ENCODE measurements at regions not wholly inside any gene's neighbourhood (a gene's known extent, or its start where the extent isn't known, plus 50 kb on each side); places are given as distances from the start of the nearest gene placed in this dataset.
A peak's percentile ranks its signal among the peaks of the same experiment; 100 is the strongest.
"Not testable (repeated sequence)": the region's sequence is repeated elsewhere in the genome, so short reads cannot be mapped to it uniquely, and the experiment has no call there.

GRCh38 chr14:105604531-105605463 is 78.4 kb downstream of the TMEM121 start:
- H3K4me1 Mint-ChIP-seq, POLR2A ChIA-PET, H3K27me3 Mint-ChIP-seq, H3K4me3 Mint-ChIP-seq, H3K9me3 Mint-ChIP-seq, H3K27ac Mint-ChIP-seq, H3K36me3 Mint-ChIP-seq, DNase-seq, ATAC-seq: not testable (repeated sequence)

GRCh38 chr14:105605464-105606304 is 79.3 kb downstream of the TMEM121 start:
- POLR2A ChIA-PET = no interaction called here
- Mint-ChIP-seq H3K4me3 (no peak overlapping the region), H3K9me3 (no peaks in the 10 kb centered on the region), H3K27me3 (peaks cover 0 to 2% (median 0%) of the 10 kb centered on the region in 5 donors), H3K36me3 (no peaks in the 10 kb centered on the region), H3K4me1 (peaks cover 0 to 2% (median 0%) of the 10 kb centered on the region in 4 donors), H3K27ac (peak overlapping the region in 1 of 10 donors; percentile 27)
- ATAC-seq (no peak), DNase-seq (peak in 1 of 10 donors; percentile 59)

GRCh38 chr14:105606305-105606975 is 80.1 kb downstream of the TMEM121 start:
- DNase-seq, H3K4me1 Mint-ChIP-seq, H3K27ac Mint-ChIP-seq, POLR2A ChIA-PET, H3K36me3 Mint-ChIP-seq, H3K4me3 Mint-ChIP-seq, H3K27me3 Mint-ChIP-seq, H3K9me3 Mint-ChIP-seq, ATAC-seq: not testable (repeated sequence)

GRCh38 chr14:105607025-105607424 is 80.6 kb downstream of the TMEM121 start:
- H3K36me3 Mint-ChIP-seq, H3K9me3 Mint-ChIP-seq, H3K27ac Mint-ChIP-seq, H3K4me3 Mint-ChIP-seq, H3K27me3 Mint-ChIP-seq, ATAC-seq, H3K4me1 Mint-ChIP-seq, DNase-seq, POLR2A ChIA-PET: not testable (repeated sequence)

DNA sequence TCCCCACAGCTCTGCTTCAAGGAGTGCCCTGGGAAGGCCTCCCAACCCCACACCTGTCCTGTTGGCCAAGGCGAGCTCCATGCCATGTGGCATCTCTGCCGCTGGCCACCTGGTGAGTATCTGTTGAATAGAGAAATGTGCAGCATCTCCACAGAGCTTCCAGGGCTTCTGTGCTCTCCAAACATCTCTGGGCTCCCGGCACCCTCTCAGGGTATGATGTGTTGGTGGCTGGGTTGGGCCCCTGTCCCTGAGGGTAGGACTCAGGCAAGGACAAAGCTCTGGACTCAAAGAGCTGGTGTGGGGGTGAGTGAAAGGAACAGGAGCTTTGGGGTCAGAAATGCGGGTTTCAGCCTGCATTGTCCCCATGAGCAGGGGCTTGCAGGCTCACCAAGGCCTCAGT is 88.6 kb downstream of the TMEM121 start:
- H3K4me1 Mint-ChIP-seq, ATAC-seq, H3K36me3 Mint-ChIP-seq, POLR2A ChIA-PET, H3K9me3 Mint-ChIP-seq, H3K4me3 Mint-ChIP-seq, H3K27ac Mint-ChIP-seq: not testable (repeated sequence)
- DNase-seq = peak in 1 of 10 donors; percentile 57
- H3K27me3 Mint-ChIP-seq = peaks cover 6 to 17% (median 10%) of the 10 kb centered on the region in 5 donors

DNA sequence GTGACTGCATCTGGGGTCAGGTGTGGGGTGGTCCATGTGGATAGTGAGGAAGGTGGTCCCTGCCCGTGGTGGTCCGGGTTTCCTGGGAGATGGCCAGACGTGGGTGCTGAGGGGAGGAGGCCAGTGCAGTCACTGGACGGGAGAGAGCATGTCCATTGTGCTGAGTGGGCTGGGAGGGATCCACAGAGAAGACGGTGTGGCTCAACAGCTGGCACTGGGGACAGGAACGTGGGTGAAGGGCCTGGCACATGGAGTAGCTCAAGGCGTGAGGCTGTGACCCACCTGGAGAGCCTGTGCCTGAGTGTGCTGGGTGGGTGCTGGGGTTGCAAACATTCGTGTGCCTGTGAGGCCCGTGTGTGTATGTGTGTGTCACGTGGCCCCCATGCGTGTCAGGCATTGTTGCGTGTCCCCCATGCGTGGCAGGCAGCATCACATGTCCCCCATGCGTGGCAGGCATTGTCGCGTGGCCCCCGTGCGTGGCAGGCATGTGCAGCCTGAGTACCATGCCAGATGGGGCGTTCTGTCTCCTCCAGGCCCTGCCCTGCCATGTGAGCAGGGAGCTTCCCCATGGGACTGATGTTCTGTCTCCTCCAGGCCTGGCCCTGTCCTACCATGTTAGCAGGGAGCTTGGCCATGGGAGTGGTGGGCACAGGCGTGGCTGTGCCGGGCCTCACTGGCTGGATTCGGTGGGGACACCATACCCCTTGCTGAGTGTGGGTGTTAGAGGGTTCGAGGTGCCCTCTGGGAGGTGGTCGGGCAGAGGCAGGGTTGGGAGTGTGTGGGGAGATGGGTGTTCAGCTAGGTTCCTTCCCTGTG is 89.8 kb downstream of the TMEM121 start:
- H3K27ac Mint-ChIP-seq, H3K4me1 Mint-ChIP-seq, H3K36me3 Mint-ChIP-seq, POLR2A ChIA-PET, H3K4me3 Mint-ChIP-seq, ATAC-seq, H3K9me3 Mint-ChIP-seq: not testable (repeated sequence)
- peaks cover 6 to 17% (median 10%) of the 10 kb centered on the region in 5 donors for H3K27me3 Mint-ChIP-seq
- DNase-seq = peak in 1 of 10 donors; percentile 59

GRCh38 chr14:105616802-105617192 is 90.4 kb downstream of the TMEM121 start:
- DNase-seq = peak in 1 of 10 donors; percentile 51
- POLR2A ChIA-PET = no interaction called here
- peaks cover 6 to 17% (median 10%) of the 10 kb centered on the region in 5 donors for H3K27me3 Mint-ChIP-seq
- H3K4me1 Mint-ChIP-seq = no peaks in the 10 kb centered on the region
- H3K4me3 Mint-ChIP-seq = no peak overlapping the region
- no peaks in the 10 kb centered on the region for H3K9me3 Mint-ChIP-seq
- no peaks in the 10 kb centered on the region for H3K36me3 Mint-ChIP-seq
- no peak for ATAC-seq
- H3K27ac Mint-ChIP-seq = no peak overlapping the region

- no peaks in the 10 kb centered on the region for H3K9me3 Mint-ChIP-seq
- no peak for ATAC-seq
- no peak overlapping the region for H3K4me3 Mint-ChIP-seq
- H3K4me1 Mint-ChIP-seq = no peaks in the 10 kb centered on the region
- peak in 1 of 10 donors; percentile 28 for DNase-seq
- H3K27ac Mint-ChIP-seq = peak overlapping the region in 1 of 10 donors; percentile 0
- H3K27me3 Mint-ChIP-seq = peaks cover 6 to 17% (median 10%) of the 10 kb centered on the region in 5 donors
- POLR2A ChIA-PET = no interaction called here
- H3K36me3 Mint-ChIP-seq = no peaks in the 10 kb centered on the region
Observed at GRCh38 chr14:105617201-105617777, 90.9 kb downstream of the TMEM121 start.

DNA sequence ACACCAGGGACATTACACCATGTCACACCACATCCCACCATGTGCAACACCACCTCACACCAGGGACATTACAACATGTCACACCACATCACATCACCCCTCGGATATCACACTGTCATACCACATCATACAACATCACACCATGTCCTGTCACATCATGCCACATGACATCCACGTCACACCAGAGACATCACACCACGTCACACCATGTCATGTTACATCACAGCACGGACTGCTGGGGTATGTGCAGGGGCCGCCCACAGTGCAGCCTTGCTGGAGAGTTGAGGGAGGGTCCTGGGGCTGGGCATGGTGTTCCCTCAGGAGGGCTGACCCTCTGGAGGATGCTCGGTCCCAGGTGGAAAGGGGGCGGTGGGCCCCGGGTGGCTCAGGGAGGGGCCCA is 91.4 kb downstream of the TMEM121 start:
- H3K9me3 Mint-ChIP-seq, H3K4me1 Mint-ChIP-seq, DNase-seq, ATAC-seq, H3K36me3 Mint-ChIP-seq, POLR2A ChIA-PET, H3K27ac Mint-ChIP-seq, H3K4me3 Mint-ChIP-seq: not testable (repeated sequence)
- peaks cover 6 to 19% (median 10%) of the 10 kb centered on the region in 5 donors for H3K27me3 Mint-ChIP-seq

DNA sequence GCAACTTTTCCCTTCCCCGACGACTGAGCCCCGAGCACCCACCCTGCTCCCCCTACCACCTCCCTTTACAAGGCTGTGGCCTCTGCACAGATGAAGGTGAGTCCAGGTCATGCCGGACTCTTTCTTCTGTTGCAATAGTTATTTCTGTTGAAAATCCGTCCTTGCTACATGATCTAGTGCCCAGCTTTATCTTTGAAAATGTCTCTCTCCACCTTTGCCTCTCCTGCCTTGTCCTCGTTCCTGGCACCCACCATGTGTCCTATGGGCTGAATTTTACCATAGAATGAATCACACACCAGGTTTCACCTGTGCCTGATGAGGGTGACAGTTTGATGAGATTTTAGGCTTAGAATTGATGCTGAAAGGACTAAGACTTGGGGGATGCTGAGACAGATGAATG is 92.9 kb downstream of the TMEM121 start:
- peaks cover 6 to 20% (median 10%) of the 10 kb centered on the region in 5 donors for H3K27me3 Mint-ChIP-seq
- H3K9me3 Mint-ChIP-seq, H3K27ac Mint-ChIP-seq, DNase-seq, H3K36me3 Mint-ChIP-seq, POLR2A ChIA-PET, H3K4me3 Mint-ChIP-seq, ATAC-seq, H3K4me1 Mint-ChIP-seq: not testable (repeated sequence)

DNA sequence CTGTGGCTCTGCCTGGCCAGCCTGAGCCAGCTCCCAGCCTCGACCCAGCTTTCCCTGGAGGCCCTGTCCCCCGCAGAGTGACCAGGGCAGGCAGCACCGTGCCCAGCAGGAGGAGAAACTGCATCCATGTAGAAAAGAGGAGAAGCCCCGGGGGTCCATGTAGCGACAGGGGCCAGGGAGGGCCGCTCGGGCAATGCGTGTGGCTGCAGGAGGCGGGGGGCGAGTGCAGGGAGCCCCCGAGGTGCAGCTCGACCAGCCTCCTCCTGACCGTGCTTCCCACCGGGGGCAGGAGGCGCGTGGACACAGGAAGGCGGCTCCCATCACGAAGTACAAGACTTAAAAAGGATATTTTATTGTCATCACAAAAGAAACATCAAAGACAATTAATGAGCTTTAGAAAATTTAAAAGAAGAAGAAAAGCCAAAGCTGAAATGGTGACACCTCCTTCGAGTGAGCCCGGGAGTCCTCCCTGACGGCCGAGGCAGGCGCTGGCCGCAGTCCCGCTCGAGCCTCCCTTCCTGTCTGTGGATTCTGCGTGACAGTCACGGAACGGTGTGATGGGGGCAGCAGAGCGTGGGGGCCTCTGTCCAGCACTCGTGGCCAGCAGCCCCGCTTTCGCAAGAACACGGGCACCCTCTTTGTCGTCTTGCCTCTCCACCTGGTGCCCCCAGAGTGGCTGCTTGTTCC is 93.9 kb downstream of the TMEM121 start:
- peaks cover 6 to 20% (median 10%) of the 10 kb centered on the region in 5 donors for H3K27me3 Mint-ChIP-seq
- H3K4me1 Mint-ChIP-seq, H3K36me3 Mint-ChIP-seq, H3K4me3 Mint-ChIP-seq, POLR2A ChIA-PET, H3K27ac Mint-ChIP-seq, H3K9me3 Mint-ChIP-seq, ATAC-seq: not testable (repeated sequence)
- DNase-seq = peak in 1 of 10 donors; percentile 60
